Neuronal stem cell (in vitro differentiated cells): ENCODE measurements at regions not wholly inside any gene's neighbourhood (a gene's known extent, or its start where the extent isn't known, plus 50 kb on each side); places are given as distances from the start of the nearest gene placed in this dataset.
A peak's percentile ranks its signal among the peaks of the same experiment; 100 is the strongest.

Source experiments
- DNase-seq: peaks from one replicate; pipeline ENCODE4 v3.0.0-alpha.2; 2013; ENCODE audit warnings: low spot score
- H2AFZ ChIP-seq: one replicate; pipeline ENCODE4 v1.6.1; 2013; ENCODE audit warnings: mild to moderate bottlenecking, low read length, inconsistent platforms
- H2AK5ac ChIP-seq: 2 replicates; pipeline ENCODE4 v1.6.1; 2013; ENCODE audit warnings: low read depth, mild to moderate bottlenecking, inconsistent platforms, low read length, moderate library complexity, mixed read lengths
- H2BK120ac ChIP-seq: 2 replicates; pipeline ENCODE4 v1.6.1; 2013; ENCODE audit warnings: low read depth, mild to moderate bottlenecking, inconsistent platforms, low read length, moderate library complexity, mixed read lengths
- H2BK12ac ChIP-seq: one replicate; pipeline ENCODE4 v1.6.1; 2013; ENCODE audit warnings: low read length, inconsistent platforms
- H2BK15ac ChIP-seq: 2 replicates; pipeline ENCODE4 v1.6.1; 2013; ENCODE audit warnings: mild to moderate bottlenecking, low read length, inconsistent platforms, mixed read lengths
- H2BK5ac ChIP-seq: one replicate; pipeline ENCODE4 v1.6.1; 2013; ENCODE audit warnings: inconsistent platforms, mild to moderate bottlenecking, low read length, moderate library complexity
- H3K14ac ChIP-seq: one replicate; pipeline ENCODE4 v1.6.1; 2013; ENCODE audit warnings: low read length, inconsistent platforms
- H3K18ac ChIP-seq: 2 replicates; pipeline ENCODE4 v1.6.1; 2013; ENCODE audit warnings: low read length, inconsistent platforms
- H3K23ac ChIP-seq: 2 replicates; pipeline ENCODE4 v1.6.1; 2013; ENCODE audit warnings: low read depth, mild to moderate bottlenecking, mixed read lengths, low read length, inconsistent platforms; ENCODE audit not compliant: poor library complexity
- H3K27ac ChIP-seq: replicated peaks from 3 replicates; pipeline ENCODE4 v1.5.1; 2013; ENCODE audit warnings: low read length, inconsistent platforms
- H3K27me3 ChIP-seq, 3 experiments: 2 replicates each; pipeline ENCODE4 v1.6.1; 2013; ENCODE audit warnings: low read length in 3 of 3, mild to moderate bottlenecking in 2 of 3, inconsistent platforms in 1 of 3, low read depth in 1 of 3, mixed read lengths in 1 of 3, moderate library complexity in 1 of 3; ENCODE audit not compliant: control insufficient read depth in 3 of 3, insufficient read depth in 3 of 3
- H3K36me3 ChIP-seq, 2 donors: replicated peaks in 1 of 2; 2 replicates each; pipeline ENCODE4 v1.6.1; 2013; ENCODE audit warnings: low read length in 2 of 2; ENCODE audit not compliant: control insufficient read depth in 2 of 2, insufficient read depth in 2 of 2
- H3K4ac ChIP-seq: 2 replicates; pipeline ENCODE4 v1.6.1; 2013; ENCODE audit warnings: inconsistent platforms, mild to moderate bottlenecking, low read length, moderate library complexity
- H3K4me1 ChIP-seq, 2 donors: 1 replicate in 1 of 2; 2 replicates in 1 of 2; pipeline ENCODE4 v1.6.1; 2013; ENCODE audit warnings: low read length in 2 of 2, low read depth in 1 of 2; ENCODE audit not compliant: control insufficient read depth in 2 of 2, insufficient read depth in 1 of 2
- H3K4me2 ChIP-seq: one replicate; pipeline ENCODE4 v1.6.1; 2013; ENCODE audit warnings: mild to moderate bottlenecking, low read length, inconsistent platforms; ENCODE audit not compliant: insufficient read depth, poor library complexity, severe bottlenecking
- H3K4me3 ChIP-seq, 2 donors: 2 replicates each; pipeline ENCODE4 v1.5.1; 2013; ENCODE audit warnings: low read length in 2 of 2, mild to moderate bottlenecking in 2 of 2, inconsistent platforms in 1 of 2, moderate library complexity in 1 of 2
- H3K79me1 ChIP-seq: one replicate; pipeline ENCODE4 v1.6.1; 2013; ENCODE audit warnings: low read depth, mild to moderate bottlenecking, inconsistent platforms, low read length, moderate library complexity
- H3K9ac ChIP-seq: one replicate; pipeline ENCODE4 v1.6.1; 2013; ENCODE audit warnings: mild to moderate bottlenecking, low read depth, low read length, inconsistent platforms; ENCODE audit not compliant: poor library complexity
- H3K9me3 ChIP-seq, 2 donors: replicated peaks in 1 of 2; 2 replicates each; pipeline versions ENCODE3 to v1.6.1; 2013; ENCODE audit warnings: low read length in 2 of 2, mild to moderate bottlenecking in 2 of 2, inconsistent platforms in 1 of 2, low read depth in 1 of 2, mixed read lengths in 1 of 2, moderate library complexity in 1 of 2; ENCODE audit not compliant: control insufficient read depth in 2 of 2, insufficient read depth in 1 of 2
- H4K8ac ChIP-seq: one replicate; pipeline ENCODE4 v1.6.1; 2013; ENCODE audit warnings: low read depth, mild to moderate bottlenecking, inconsistent platforms, low read length, moderate library complexity
- H4K91ac ChIP-seq: one replicate; pipeline ENCODE4 v1.6.1; 2013; ENCODE audit warnings: low read length, low read depth, mild to moderate bottlenecking, inconsistent platforms; ENCODE audit not compliant: poor library complexity
- WGBS, 2 donors: extraction: QIAGEN DNeasy Blood & Tissue Kit; methylation state at CpG; one replicate each; pipeline ENCODE4 v1.1.7; 2013; ENCODE audit warnings: missing lambda C conversion rate in 2 of 2, mixed read lengths in 1 of 2; ENCODE audit not compliant: insufficient read length in 2 of 2, insufficient replicate concordance in 1 of 2; ENCODE audit errors: extremely low coverage in 2 of 2; 5-methylcytosine and 5-hydroxymethylcytosine counted together

DNA sequence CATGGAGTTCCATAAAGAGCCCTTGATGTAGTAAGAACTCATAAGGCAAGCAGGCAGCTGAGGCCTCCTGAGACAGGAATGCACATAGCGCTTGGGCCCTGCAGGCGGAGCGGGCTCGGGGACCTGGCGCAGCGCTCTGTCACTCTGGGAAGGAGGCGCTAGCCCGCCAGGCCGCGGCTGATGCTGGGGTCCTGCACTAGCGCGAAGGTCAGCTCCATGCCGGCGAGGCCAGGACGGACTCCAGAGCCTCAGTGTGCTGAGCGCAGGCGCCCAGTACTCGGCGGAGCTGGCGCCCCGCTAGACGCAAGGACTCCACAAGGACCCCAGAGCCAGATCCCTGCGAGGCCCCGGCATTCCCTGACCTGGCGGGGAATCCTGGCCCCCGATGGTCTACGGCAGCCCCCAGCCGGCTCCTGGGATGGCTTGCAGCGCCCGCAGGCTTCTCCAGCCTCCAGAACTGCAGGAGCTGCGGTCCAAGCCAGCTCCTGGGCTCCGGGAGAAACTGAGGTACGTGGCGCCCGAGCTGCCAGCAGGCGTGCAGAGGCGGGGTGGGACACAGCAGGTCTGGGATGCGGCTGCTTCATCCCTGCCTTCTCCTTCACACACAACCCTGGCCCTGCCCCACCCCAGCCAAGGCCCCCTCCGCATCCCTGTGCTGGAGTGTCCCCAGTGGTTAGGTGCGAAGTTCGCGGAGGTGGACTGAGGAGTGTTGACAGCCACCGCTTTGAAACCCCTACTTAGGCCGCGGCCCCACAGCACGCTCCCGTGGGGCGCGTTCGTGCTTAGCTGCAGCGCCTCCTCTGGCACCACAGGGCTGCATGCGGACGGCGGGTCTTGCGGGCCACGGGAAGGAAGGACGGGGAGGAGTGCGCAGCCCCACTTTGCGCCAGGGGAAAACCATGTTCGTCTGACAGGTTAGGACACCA, 761.5 kb upstream of the POM121L12 start:
- no peak overlapping the region for H2BK15ac ChIP-seq

DNA sequence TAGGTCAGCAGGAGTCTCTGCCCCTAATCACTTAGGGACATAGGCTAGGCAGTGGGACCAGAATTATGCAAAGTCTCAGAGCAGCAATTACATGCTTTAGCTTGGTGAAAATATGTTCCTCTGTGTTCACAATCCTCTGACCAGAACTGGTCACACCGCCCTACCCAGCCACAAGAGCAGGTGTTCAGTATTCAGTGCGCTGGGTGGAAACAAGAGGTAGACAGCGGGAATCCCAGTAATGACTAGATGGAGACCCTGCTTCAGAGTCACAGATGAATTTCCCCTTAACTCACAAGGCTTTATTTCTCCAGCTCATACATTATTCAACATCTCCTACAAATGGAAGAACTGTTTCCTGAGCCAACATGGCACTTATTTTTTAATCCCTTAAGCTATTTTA, 763.7 kb upstream of the POM121L12 start:
- H3K4me1 ChIP-seq: peaks cover 0 to 7% of the 10 kb centered on the region in 2 donors
- no peak overlapping the region for H3K23ac ChIP-seq
- peaks cover 0 to 7% of the 10 kb centered on the region in 2 donors for H3K9me3 ChIP-seq
- H2BK5ac ChIP-seq: no peak overlapping the region
- no peak overlapping the region for H3K4ac ChIP-seq
- H3K18ac ChIP-seq: no peak overlapping the region
- no peaks in the 10 kb centered on the region for H3K27me3 ChIP-seq
- DNase-seq: no peak
- no peak overlapping the region for H3K9ac ChIP-seq
- WGBS, 2 donors: no CpG with 5 or more reads among the region's 3 CpGs
- H3K4me2 ChIP-seq: no peak overlapping the region
- no peak overlapping the region for H2BK120ac ChIP-seq
- H4K8ac ChIP-seq: no peak overlapping the region
- no peak overlapping the region for H3K27ac ChIP-seq
- no peak overlapping the region for H2AK5ac ChIP-seq
- H2BK15ac ChIP-seq: no peak overlapping the region
- H3K4me3 ChIP-seq: no peak overlapping the region
- no peak overlapping the region for H3K14ac ChIP-seq
- H2BK12ac ChIP-seq: no peak overlapping the region
- peak overlapping the region; percentile 63 for H2AFZ ChIP-seq
- no peak overlapping the region for H4K91ac ChIP-seq
- no peaks in the 10 kb centered on the region for H3K36me3 ChIP-seq
- H3K79me1 ChIP-seq: no peaks in the 10 kb centered on the region

More for the DNA sequence above, 761.5 kb upstream of the POM121L12 start:
- Histone ChIP-seq H3K14ac (peak overlapping the region; percentile 38), H2BK5ac (no peak overlapping the region), H4K91ac (no peak overlapping the region), H3K36me3 (no peaks in the 10 kb centered on the region), H3K9ac (no peak overlapping the region), H3K4me3 (peak overlapping the region in 1 of 2 donors; percentile 22), H2AFZ (no peak overlapping the region), H2AK5ac (no peak overlapping the region), H3K27me3 (no peaks in the 10 kb centered on the region), H4K8ac (no peak overlapping the region), H3K9me3 (peaks cover 0 to 7% of the 10 kb centered on the region in 2 donors), H2BK12ac (peak overlapping the region; percentile 41), H3K27ac (no peak overlapping the region), H3K18ac (peak overlapping the region; percentile 57), H3K4me2 (no peak overlapping the region), H3K4me1 (peaks cover 0 to 7% of the 10 kb centered on the region in 2 donors), H3K4ac (no peak overlapping the region), H2BK120ac (no peak overlapping the region), H3K79me1 (no peaks in the 10 kb centered on the region), H3K23ac (no peak overlapping the region)
- DNase-seq: no peak
- no CpG with 5 or more reads among the region's 60 CpGs for WGBS, 2 donors

DNA sequence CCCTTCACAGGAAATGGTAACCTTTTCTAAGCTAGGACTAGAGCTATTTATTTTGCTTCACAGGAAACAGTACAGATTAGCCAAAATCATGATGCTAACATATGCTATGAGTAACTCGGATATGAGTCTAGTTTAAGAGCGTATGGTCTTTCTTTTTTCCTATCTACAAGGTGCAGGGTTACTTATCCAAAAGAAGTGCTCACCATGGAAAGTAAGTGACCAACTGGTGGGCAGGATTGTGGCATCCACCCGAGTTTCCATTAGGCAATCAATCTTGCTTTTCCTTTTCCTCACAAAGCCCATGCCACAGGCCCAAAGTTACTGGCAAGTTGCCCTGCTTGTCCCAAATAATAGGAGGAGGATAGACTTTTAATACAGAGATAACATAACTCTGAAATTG, 765.1 kb upstream of the POM121L12 start:
- no peak overlapping the region for H3K14ac ChIP-seq
- no peak overlapping the region for H2BK5ac ChIP-seq
- H3K79me1 ChIP-seq: no peaks in the 10 kb centered on the region
- DNase-seq: no peak
- H3K36me3 ChIP-seq: no peaks in the 10 kb centered on the region
- peak overlapping the region; percentile 50 for H2AFZ ChIP-seq
- H3K9ac ChIP-seq: no peak overlapping the region
- no peak overlapping the region for H4K8ac ChIP-seq
- no peak overlapping the region for H3K27ac ChIP-seq
- peaks cover 0 to 7% of the 10 kb centered on the region in 2 donors for H3K4me1 ChIP-seq
- no peak overlapping the region for H2BK12ac ChIP-seq
- H2AK5ac ChIP-seq: no peak overlapping the region
- H3K4me3 ChIP-seq: no peak overlapping the region
- no peak overlapping the region for H3K23ac ChIP-seq
- no peak overlapping the region for H3K4ac ChIP-seq
- no peak overlapping the region for H2BK15ac ChIP-seq
- no peak overlapping the region for H3K18ac ChIP-seq
- H2BK120ac ChIP-seq: no peak overlapping the region
- no CpG with 5 or more reads among the region's 3 CpGs for WGBS, 2 donors
- H3K27me3 ChIP-seq: no peaks in the 10 kb centered on the region
- H3K9me3 ChIP-seq: peaks cover 0 to 7% of the 10 kb centered on the region in 2 donors
- H3K4me2 ChIP-seq: no peak overlapping the region
- no peak overlapping the region for H4K91ac ChIP-seq

DNA sequence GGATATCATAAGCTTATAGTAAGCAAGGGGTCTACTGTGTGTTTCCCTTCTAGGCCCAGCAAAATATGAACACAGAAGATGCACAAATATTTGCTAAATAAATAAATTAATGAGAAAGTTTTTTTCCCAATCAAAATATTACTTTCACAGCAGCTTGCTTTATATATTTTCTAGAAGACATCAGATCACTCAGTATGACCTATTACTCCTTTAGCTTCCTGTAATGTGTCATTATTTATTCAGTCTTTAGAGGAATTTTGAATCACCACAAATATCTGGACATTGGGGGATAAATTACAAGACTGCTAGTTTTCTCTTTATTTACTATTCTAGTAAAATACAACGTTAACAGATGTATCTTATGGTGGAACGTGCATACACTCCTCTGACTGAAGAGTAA, 765.8 kb upstream of the POM121L12 start:
- H3K4ac ChIP-seq: no peak overlapping the region
- no peak overlapping the region for H2BK5ac ChIP-seq
- H3K23ac ChIP-seq: no peak overlapping the region
- H3K79me1 ChIP-seq: no peaks in the 10 kb centered on the region
- H3K18ac ChIP-seq: no peak overlapping the region
- no CpG with 5 or more reads among the region's 2 CpGs for WGBS, 2 donors
- H3K9ac ChIP-seq: no peak overlapping the region
- H3K27me3 ChIP-seq: no peaks in the 10 kb centered on the region
- no peak overlapping the region for H4K91ac ChIP-seq
- H2AFZ ChIP-seq: no peak overlapping the region
- no peak overlapping the region for H2BK120ac ChIP-seq
- peaks cover 0 to 6% of the 10 kb centered on the region in 2 donors for H3K9me3 ChIP-seq
- H2AK5ac ChIP-seq: no peak overlapping the region
- H3K14ac ChIP-seq: no peak overlapping the region
- H3K4me3 ChIP-seq: no peak overlapping the region
- DNase-seq: no peak
- H2BK15ac ChIP-seq: no peak overlapping the region
- no peak overlapping the region for H4K8ac ChIP-seq
- H2BK12ac ChIP-seq: no peak overlapping the region
- peaks cover 0 to 7% of the 10 kb centered on the region in 2 donors for H3K4me1 ChIP-seq
- no peaks in the 10 kb centered on the region for H3K36me3 ChIP-seq
- H3K27ac ChIP-seq: no peak overlapping the region
- H3K4me2 ChIP-seq: no peak overlapping the region
